ENCODE measurements at regions not wholly inside any gene's neighbourhood (a gene's known extent, or its start where the extent isn't known, plus 50 kb on each side); places are given as distances from the start of the nearest gene placed in this dataset.

DNA sequence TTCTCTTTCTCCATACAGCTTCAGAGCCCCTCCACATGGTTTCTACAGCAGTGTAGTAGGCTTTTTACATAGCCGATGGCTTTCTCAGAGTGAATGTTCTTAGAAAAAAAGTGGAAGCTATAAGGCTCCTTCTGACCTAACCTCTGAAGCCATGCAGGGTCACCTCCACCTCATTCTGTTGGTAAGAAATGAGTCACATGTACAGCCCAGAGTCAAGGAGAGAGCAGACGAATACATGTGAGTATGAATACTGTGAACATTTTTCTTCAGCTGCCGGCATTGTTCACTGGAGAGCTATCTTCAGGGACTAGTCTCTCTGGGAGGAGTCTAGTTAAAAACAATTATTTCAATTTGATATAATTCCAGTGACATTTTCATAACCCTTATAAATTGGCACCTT, 68.2 kb upstream of the THRB start:
- TF ChIP-seq SREBF2 (IDR thresholded peaks at IDR 0.05) (no peak), CTCF (IDR thresholded peaks at IDR 0.05) (no peak), RAD21 (conservative IDR thresholded peaks at IDR 0.05 in 1 of 2, IDR thresholded peaks at IDR 0.05 in 1 of 2) (no peak), CBX8 (IDR thresholded peaks at IDR 0.05) (no peak), CBX2 (IDR thresholded peaks at IDR 0.05; ENCODE audit: borderline replicate concordance, low read depth) (no peak), MAFK (IDR thresholded peaks at IDR 0.05; ENCODE audit: partially characterized antibody) (no peak), EP300 (IDR thresholded peaks at IDR 0.05) (no peak), POLR2A (IDR thresholded peaks at IDR 0.05; ENCODE audit: low read length) (no peak), BCL3 (IDR thresholded peaks at IDR 0.05) (no peak), RFX5 (IDR thresholded peaks at IDR 0.05) (no peak), RCOR1 (IDR thresholded peaks at IDR 0.05; ENCODE audit: low read depth, low read length) (no peak)
- TF ChIP-seq, protein P1, sequence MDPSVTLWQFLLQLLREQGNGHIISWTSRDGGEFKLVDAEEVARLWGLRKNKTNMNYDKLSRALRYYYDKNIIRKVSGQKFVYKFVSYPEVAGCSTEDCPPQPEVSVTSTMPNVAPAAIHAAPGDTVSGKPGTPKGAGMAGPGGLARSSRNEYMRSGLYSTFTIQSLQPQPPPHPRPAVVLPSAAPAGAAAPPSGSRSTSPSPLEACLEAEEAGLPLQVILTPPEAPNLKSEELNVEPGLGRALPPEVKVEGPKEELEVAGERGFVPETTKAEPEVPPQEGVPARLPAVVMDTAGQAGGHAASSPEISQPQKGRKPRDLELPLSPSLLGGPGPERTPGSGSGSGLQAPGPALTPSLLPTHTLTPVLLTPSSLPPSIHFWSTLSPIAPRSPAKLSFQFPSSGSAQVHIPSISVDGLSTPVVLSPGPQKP (IDR thresholded peaks at IDR 0.05; ENCODE audit: low read depth, low read length), result no peak
- TF ChIP-seq, protein P2, sequence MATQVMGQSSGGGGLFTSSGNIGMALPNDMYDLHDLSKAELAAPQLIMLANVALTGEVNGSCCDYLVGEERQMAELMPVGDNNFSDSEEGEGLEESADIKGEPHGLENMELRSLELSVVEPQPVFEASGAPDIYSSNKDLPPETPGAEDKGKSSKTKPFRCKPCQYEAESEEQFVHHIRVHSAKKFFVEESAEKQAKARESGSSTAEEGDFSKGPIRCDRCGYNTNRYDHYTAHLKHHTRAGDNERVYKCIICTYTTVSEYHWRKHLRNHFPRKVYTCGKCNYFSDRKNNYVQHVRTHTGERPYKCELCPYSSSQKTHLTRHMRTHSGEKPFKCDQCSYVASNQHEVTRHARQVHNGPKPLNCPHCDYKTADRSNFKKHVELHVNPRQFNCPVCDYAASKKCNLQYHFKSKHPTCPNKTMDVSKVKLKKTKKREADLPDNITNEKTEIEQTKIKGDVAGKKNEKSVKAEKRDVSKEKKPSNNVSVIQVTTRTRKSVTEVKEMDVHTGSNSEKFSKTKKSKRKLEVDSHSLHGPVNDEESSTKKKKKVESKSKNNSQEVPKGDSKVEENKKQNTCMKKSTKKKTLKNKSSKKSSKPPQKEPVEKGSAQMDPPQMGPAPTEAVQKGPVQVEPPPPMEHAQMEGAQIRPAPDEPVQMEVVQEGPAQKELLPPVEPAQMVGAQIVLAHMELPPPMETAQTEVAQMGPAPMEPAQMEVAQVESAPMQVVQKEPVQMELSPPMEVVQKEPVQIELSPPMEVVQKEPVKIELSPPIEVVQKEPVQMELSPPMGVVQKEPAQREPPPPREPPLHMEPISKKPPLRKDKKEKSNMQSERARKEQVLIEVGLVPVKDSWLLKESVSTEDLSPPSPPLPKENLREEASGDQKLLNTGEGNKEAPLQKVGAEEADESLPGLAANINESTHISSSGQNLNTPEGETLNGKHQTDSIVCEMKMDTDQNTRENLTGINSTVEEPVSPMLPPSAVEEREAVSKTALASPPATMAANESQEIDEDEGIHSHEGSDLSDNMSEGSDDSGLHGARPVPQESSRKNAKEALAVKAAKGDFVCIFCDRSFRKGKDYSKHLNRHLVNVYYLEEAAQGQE (IDR thresholded peaks at IDR 0.05), result no peak
